ENCODE measurements at regions not wholly inside any gene's neighbourhood (a gene's known extent, or its start where the extent isn't known, plus 50 kb on each side); places are given as distances from the start of the nearest gene placed in this dataset.

DNA sequence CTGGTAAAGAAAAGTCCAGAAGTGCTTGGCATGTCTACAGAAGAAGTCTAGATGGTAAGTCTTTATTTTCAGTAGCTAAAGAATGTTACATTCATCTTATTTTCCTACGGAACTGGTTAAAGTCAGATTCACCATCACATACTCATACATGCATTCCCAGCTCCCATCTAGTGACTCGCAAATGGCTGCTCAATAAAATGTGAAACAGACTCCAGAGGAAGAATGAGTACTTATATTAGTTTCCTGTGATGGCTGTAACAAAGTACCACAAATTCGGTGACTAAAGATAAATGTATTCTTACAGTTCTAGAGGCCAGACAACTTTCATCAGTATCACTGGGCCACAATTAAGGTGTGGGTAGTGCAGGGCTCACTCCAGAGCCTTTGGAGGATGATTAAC is 797.2 kb downstream of the SATB2 start:
- Histone ChIP-seq H3K27ac (ENCODE audit: insufficient read depth, low read depth, low read length) (no peak overlapping the region), H3K4me2 (ENCODE audit: insufficient read depth, low read length) (no peak overlapping the region), H3K27me3 (ENCODE audit: control insufficient read depth in 2 of 2, insufficient read depth in 2 of 2, low read length in 2 of 2) (no peaks in the 10 kb centered on the region), H4K20me1 (replicated peaks; ENCODE audit: control insufficient read depth, extremely low read depth, insufficient read depth, low read length) (no peaks in the 10 kb centered on the region), H3K79me2 (ENCODE audit: control insufficient read depth, insufficient read depth, low read length) (no peaks in the 10 kb centered on the region), H3K9ac (replicated peaks; ENCODE audit: extremely low read depth, insufficient read depth, low read length) (no peak overlapping the region), H2AFZ (ENCODE audit: low read depth, low read length) (no peak overlapping the region), H3K9me3 (replicated peaks; ENCODE audit: control insufficient read depth, insufficient read depth, low read length) (no peaks in the 10 kb centered on the region), H3K9me1 (replicated peaks; ENCODE audit: control insufficient read depth, extremely low read depth, insufficient read depth, low read length) (no peaks in the 10 kb centered on the region), H3K36me3 (ENCODE audit: control insufficient read depth in 2 of 2, extremely low read depth in 1 of 2, insufficient read depth in 2 of 2, low read length in 2 of 2) (no peaks in the 10 kb centered on the region), H3K4me1 (ENCODE audit: control insufficient read depth, extremely low read depth, insufficient read depth, low read length) (no peaks in the 10 kb centered on the region), H3K4me3 (replicated peaks in 1 of 3; ENCODE audit: insufficient read depth in 1 of 3, low read depth in 1 of 3, low read length in 3 of 3) (no peak overlapping the region)
- ChIA-PET CTCF (no interaction called here), POLR2A (no interaction called here)
- no TSS peak for BruUV-seq (replicated peaks)
- intact Hi-C loops (cut with micrococcal nuclease) (no loop called here), dilution Hi-C loops (cut with MboI; ENCODE audit: extremely low pct_ligation_motif_present, low sequenced_read_pairs) (no loop called here)
- DNase-seq (ENCODE audit: low read depth, low spot score) = no peak
- no peak for FAIRE-seq
- TF ChIP-seq POLR2A (IDR thresholded peaks at IDR 0.05; ENCODE audit: low read depth, low read length) = no peak
- no peak for TF ChIP-seq MYC (IDR thresholded peaks at IDR 0.05; ENCODE audit: low read depth, low read length)
- no peak for TF ChIP-seq JUN (IDR thresholded peaks at IDR 0.05; ENCODE audit: borderline replicate concordance, insufficient read depth, insufficient read length, low read depth)
- no peak for TF ChIP-seq EZH2 (IDR thresholded peaks at IDR 0.05; ENCODE audit: borderline replicate concordance, low read depth, low read length, severe bottlenecking)
- TF ChIP-seq, protein P1, sequence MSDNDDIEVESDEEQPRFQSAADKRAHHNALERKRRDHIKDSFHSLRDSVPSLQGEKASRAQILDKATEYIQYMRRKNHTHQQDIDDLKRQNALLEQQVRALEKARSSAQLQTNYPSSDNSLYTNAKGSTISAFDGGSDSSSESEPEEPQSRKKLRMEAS (IDR thresholded peaks at IDR 0.05; ENCODE audit: insufficient read depth, insufficient read length) = no peak
- no peak for TF ChIP-seq POLR2AphosphoS5 (IDR thresholded peaks at IDR 0.05; ENCODE audit: insufficient read depth, low read depth, low read length)
- no peak for TF ChIP-seq FOS (IDR thresholded peaks at IDR 0.05; ENCODE audit: borderline replicate concordance, insufficient read depth, low read length)
- TF ChIP-seq GATA2 (IDR thresholded peaks at IDR 0.05; ENCODE audit: insufficient read depth, insufficient read length, low read depth, low read length) = no peak
- TF ChIP-seq, protein P2, sequence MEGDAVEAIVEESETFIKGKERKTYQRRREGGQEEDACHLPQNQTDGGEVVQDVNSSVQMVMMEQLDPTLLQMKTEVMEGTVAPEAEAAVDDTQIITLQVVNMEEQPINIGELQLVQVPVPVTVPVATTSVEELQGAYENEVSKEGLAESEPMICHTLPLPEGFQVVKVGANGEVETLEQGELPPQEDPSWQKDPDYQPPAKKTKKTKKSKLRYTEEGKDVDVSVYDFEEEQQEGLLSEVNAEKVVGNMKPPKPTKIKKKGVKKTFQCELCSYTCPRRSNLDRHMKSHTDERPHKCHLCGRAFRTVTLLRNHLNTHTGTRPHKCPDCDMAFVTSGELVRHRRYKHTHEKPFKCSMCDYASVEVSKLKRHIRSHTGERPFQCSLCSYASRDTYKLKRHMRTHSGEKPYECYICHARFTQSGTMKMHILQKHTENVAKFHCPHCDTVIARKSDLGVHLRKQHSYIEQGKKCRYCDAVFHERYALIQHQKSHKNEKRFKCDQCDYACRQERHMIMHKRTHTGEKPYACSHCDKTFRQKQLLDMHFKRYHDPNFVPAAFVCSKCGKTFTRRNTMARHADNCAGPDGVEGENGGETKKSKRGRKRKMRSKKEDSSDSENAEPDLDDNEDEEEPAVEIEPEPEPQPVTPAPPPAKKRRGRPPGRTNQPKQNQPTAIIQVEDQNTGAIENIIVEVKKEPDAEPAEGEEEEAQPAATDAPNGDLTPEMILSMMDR (IDR thresholded peaks at IDR 0.05; ENCODE audit: extremely low read depth in 1 of 2, insufficient read depth in 1 of 2, low read depth in 1 of 2, low read length in 2 of 2) = no peak
